Kidney (tissue), 13 donors: ENCODE measurements at regions not wholly inside any gene's neighbourhood (a gene's known extent, or its start where the extent isn't known, plus 50 kb on each side); places are given as distances from the start of the nearest gene placed in this dataset.

ENCODE experiments used
- DNase-seq, 5 donors: peaks; one replicate each; pipeline ENCODE4 v3.0.0-alpha.2; 2013 to 2020
- FAIRE-seq: peaks from 2 replicates; lab custom pipeline; 2012; peaks lifted over from hg19 to GRCh38; lab: Jason Lieb, UNC
- H3K27ac ChIP-seq, 2 donors: one replicate each; pipeline ENCODE4 v1.7.0; 2013; ENCODE audit warnings: low read depth in 2 of 2, low read length in 2 of 2, inconsistent platforms in 1 of 2
- H3K27me3 ChIP-seq: one replicate; pipeline ENCODE4 v1.7.1; 2013; ENCODE audit warnings: low read length, inconsistent platforms; ENCODE audit not compliant: control insufficient read depth, insufficient read depth
- H3K36me3 ChIP-seq, 3 donors: one replicate each; pipeline versions ENCODE4 v1.7.0 to v1.7.1; 2013; ENCODE audit warnings: low read length in 3 of 3, control low read depth in 1 of 3, inconsistent platforms in 1 of 3; ENCODE audit not compliant: insufficient read depth in 3 of 3, control insufficient read depth in 2 of 3
- H3K4me1 ChIP-seq, 3 donors: one replicate each; pipeline versions ENCODE4 v1.7.0 to v1.7.1; 2013; ENCODE audit warnings: low read length in 3 of 3, inconsistent platforms in 1 of 3, low read depth in 1 of 3; ENCODE audit not compliant: control insufficient read depth in 2 of 3, insufficient read depth in 2 of 3
- H3K4me3 ChIP-seq, 3 donors: one replicate each; pipeline versions ENCODE4 v1.7.0 to v1.8.1; 2013; ENCODE audit warnings: low read length in 3 of 3, control low read depth in 1 of 3, inconsistent platforms in 1 of 3
- H3K9ac ChIP-seq, 3 donors: one replicate each; pipeline versions ENCODE4 v1.7.0 to v1.7.1; 2013; ENCODE audit warnings: low read length in 3 of 3, control low read depth in 1 of 3, inconsistent platforms in 1 of 3
- H3K9me3 ChIP-seq, 3 donors: one replicate each; pipeline versions ENCODE4 v1.7.0 to v1.7.1; 2013; ENCODE audit warnings: low read length in 3 of 3, control low read depth in 1 of 3, inconsistent platforms in 1 of 3; ENCODE audit not compliant: control insufficient read depth in 2 of 3, insufficient read depth in 1 of 3
- CTCF ChIP-seq: IDR thresholded peaks from 3 replicates; pipeline ENCODE4 v1.5.1; 2012; ENCODE audit warnings: mild to moderate bottlenecking, moderate library complexity, borderline replicate concordance; ENCODE audit not compliant: insufficient read depth; ENCODE audit errors: extremely low read depth
- intact Hi-C: fragments of 100-400 bp; cut with DNase I; formaldehyde crosslinking; loops from one replicate; pipeline ENCODE4 v1.11.1; 2022
- donor health status: control.
- donor health status: control.
- donor health status: control.
- donor health status: control.
- donor health status: control.
- donor health status: DM: yes; HTN: yes; CAD: no.
- donor health status: Normal renal cell carcinoma (clear cell type).

GRCh38 chr2:6394276-6394675 is 471.4 kb downstream of the CMPK2 start:
- no peaks in the 10 kb centered on the region for H3K9me3 ChIP-seq
- no peak overlapping the region for H3K9ac ChIP-seq
- no peaks in the 10 kb centered on the region for H3K36me3 ChIP-seq
- H3K4me1 ChIP-seq: no peaks in the 10 kb centered on the region
- no peak for DNase-seq
- no peak overlapping the region for H3K4me3 ChIP-seq
- H3K27me3 ChIP-seq: no peaks in the 10 kb centered on the region
- FAIRE-seq: no peak
- H3K27ac ChIP-seq: no peak overlapping the region
- intact Hi-C loops: no loop called here
- TF ChIP-seq CTCF: no peak

- intact Hi-C loops: no loop called here
- no peaks in the 10 kb centered on the region for H3K36me3 ChIP-seq
- no peak for TF ChIP-seq CTCF
Measured at GRCh38 chr2:6398421-6398820, 467.3 kb downstream of the CMPK2 start.

GRCh38 chr2:6401301-6401700 is 464.4 kb downstream of the CMPK2 start:
- Histone ChIP-seq H3K9ac (no peak overlapping the region), H3K9me3 (no peaks in the 10 kb centered on the region), H3K4me3 (no peak overlapping the region), H3K4me1 (no peaks in the 10 kb centered on the region), H3K36me3 (no peaks in the 10 kb centered on the region), H3K27me3 (no peaks in the 10 kb centered on the region), H3K27ac (no peak overlapping the region)
- FAIRE-seq (no peak), DNase-seq (no peak)
- no peak for TF ChIP-seq CTCF
- intact Hi-C loops: no loop called here

More at GRCh38 chr2:6398421-6398820, 467.3 kb downstream of the CMPK2 start:
- no peaks in the 10 kb centered on the region for H3K27me3 ChIP-seq
- no peak overlapping the region for H3K27ac ChIP-seq
- FAIRE-seq (no peak), DNase-seq (peak in 2 of 5 donors; percentile 5 to 15)
- no peak overlapping the region for H3K4me3 ChIP-seq
- no peaks in the 10 kb centered on the region for H3K9me3 ChIP-seq
- no peaks in the 10 kb centered on the region for H3K4me1 ChIP-seq
- H3K9ac ChIP-seq: no peak overlapping the region

GRCh38 chr2:6408057-6408456 is 457.6 kb downstream of the CMPK2 start:
- Histone ChIP-seq H3K4me1 (no peaks in the 10 kb centered on the region), H3K9ac (no peak overlapping the region), H3K36me3 (no peaks in the 10 kb centered on the region), H3K27ac (no peak overlapping the region), H3K4me3 (no peak overlapping the region), H3K27me3 (no peaks in the 10 kb centered on the region), H3K9me3 (no peaks in the 10 kb centered on the region)
- TF ChIP-seq CTCF: no peak
- FAIRE-seq (no peak), DNase-seq (no peak)
- intact Hi-C loops: no loop called here
